ENCODE measurements at regions not wholly inside any gene's neighbourhood (a gene's known extent, or its start where the extent isn't known, plus 50 kb on each side); places are given as distances from the start of the nearest gene placed in this dataset.
A peak's percentile ranks its signal among the peaks of the same experiment; 100 is the strongest.

- Mint-ChIP-seq H3K27me3 (peaks cover 28 to 34% of the 10 kb centered on the region in 2 donors), H3K4me1 (ENCODE audit: low read depth in 2 of 2) (peaks cover 6 to 8% of the 10 kb centered on the region in 2 donors), H3K9me3 (peaks cover 4% of the 10 kb centered on the region), H3K36me3 (peaks cover 7% of the 10 kb centered on the region), H3K27ac (no peak overlapping the region), H3K4me3 (no peak overlapping the region)
- ATAC-seq (no peak), DNase-seq (ENCODE audit: low spot score) (no peak)
Observed at GRCh38 chr14:98093111-98093510, 1178.9 kb downstream of the BCL11B start.

DNA sequence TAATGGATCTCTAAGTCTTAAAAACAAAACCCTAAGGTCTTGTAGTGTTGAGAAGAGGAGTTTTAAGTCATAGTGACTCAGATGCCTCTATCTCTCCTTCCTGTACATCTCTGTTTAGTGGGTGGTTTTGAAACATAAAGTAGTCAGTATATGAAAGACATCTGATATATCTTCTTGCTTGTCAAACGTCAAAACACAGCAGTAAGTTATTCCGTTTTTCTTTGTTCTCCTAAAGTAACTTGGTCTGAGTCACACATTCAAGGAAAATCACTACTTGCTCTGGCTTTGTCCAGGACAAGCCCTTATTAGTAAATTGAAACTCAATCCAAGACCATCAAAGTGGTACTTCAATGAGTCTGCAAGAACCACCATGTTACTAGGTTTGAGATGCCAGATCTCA is 1172.5 kb downstream of the BCL11B start:
- DNase-seq (ENCODE audit: low spot score), result no peak
- H3K27me3 Mint-ChIP-seq, result peaks cover 36 to 44% of the 10 kb centered on the region in 2 donors
- H3K4me3 Mint-ChIP-seq, result no peak overlapping the region
- H3K9me3 Mint-ChIP-seq, result no peaks in the 10 kb centered on the region
- H3K4me1 Mint-ChIP-seq (ENCODE audit: low read depth in 2 of 2), result peaks cover 4 to 7% of the 10 kb centered on the region in 2 donors
- no peak overlapping the region for H3K27ac Mint-ChIP-seq
- no peak for ATAC-seq
- H3K36me3 Mint-ChIP-seq, result no peaks in the 10 kb centered on the region

DNA sequence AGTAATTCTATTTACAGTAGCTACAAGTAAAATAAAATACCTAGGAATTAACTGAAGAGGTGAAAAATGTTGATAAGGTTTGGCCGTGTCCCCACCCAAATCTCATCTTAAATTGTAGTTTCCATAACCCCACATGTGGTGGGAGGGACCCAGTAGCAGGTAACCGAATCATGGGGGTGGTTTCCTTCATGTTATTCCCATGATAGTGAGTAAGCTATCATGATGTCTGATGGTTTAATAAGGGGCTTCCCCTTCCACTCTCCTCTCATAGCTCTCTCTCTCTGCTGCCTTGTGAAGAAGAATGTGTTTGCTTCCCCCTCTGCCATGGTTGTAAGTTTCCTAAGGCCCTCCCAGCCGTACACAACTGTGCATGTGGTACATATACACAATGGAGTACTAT is 1170.7 kb downstream of the BCL11B start:
- ATAC-seq, result no peak
- no peak for DNase-seq (ENCODE audit: low spot score)
- H3K27ac Mint-ChIP-seq, result no peak overlapping the region
- peaks cover 4 to 8% of the 10 kb centered on the region in 2 donors for H3K4me1 Mint-ChIP-seq (ENCODE audit: low read depth in 2 of 2)
- no peaks in the 10 kb centered on the region for H3K9me3 Mint-ChIP-seq
- no peaks in the 10 kb centered on the region for H3K36me3 Mint-ChIP-seq
- peaks cover 38 to 45% of the 10 kb centered on the region in 2 donors for H3K27me3 Mint-ChIP-seq
- no peak overlapping the region for H3K4me3 Mint-ChIP-seq

- no peaks in the 10 kb centered on the region for H3K9me3 Mint-ChIP-seq
- ATAC-seq, result no peak
- no peak for DNase-seq (ENCODE audit: low spot score)
- no peak overlapping the region for H3K4me3 Mint-ChIP-seq
- H3K27me3 Mint-ChIP-seq, result peaks cover 28 to 35% of the 10 kb centered on the region in 2 donors
- peaks cover 4 to 8% of the 10 kb centered on the region in 2 donors for H3K4me1 Mint-ChIP-seq (ENCODE audit: low read depth in 2 of 2)
- H3K27ac Mint-ChIP-seq, result no peak overlapping the region
- H3K36me3 Mint-ChIP-seq, result no peaks in the 10 kb centered on the region
Observed at GRCh38 chr14:98103705-98104104, 1168.3 kb downstream of the BCL11B start.

GRCh38 chr14:98109326-98109725 is 1162.7 kb downstream of the BCL11B start:
- Mint-ChIP-seq H3K9me3 (no peaks in the 10 kb centered on the region), H3K4me1 (ENCODE audit: low read depth in 2 of 2) (peaks cover under 1 to 2% of the 10 kb centered on the region in 2 donors), H3K4me3 (no peak overlapping the region), H3K36me3 (no peaks in the 10 kb centered on the region), H3K27ac (no peak overlapping the region), H3K27me3 (peaks cover 11 to 13% of the 10 kb centered on the region in 2 donors)
- no peak for DNase-seq (ENCODE audit: low spot score)
- ATAC-seq, result no peak

DNA sequence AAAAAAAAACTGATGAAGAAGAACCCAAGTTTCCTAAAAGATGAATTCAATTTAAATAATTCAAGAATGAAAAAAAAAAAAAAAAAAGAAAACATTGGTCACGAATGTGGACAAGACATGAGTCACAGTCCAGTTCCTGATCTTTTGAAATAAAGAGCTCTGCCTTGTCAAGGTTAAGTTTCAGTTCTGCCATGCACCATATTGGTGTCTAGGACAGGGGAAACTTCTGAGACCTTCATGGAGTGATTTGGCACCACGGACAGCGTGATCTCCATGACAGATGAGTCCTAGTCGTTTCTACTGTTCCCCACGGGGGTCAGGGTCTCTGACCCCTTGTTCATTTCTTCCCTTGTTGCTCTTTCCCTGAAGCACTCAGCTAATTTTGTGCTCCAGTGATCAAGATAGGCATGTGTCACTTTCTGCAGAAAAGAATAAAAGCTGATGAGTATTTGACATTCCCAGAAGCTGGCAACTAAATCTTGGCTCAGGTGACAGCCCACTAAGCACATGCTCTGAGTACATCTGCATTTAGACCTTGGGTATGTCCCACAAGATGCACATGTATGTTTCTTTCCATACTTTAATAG is 1159.7 kb downstream of the BCL11B start:
- H3K36me3 Mint-ChIP-seq, result no peaks in the 10 kb centered on the region
- no peak for ATAC-seq
- no peaks in the 10 kb centered on the region for H3K9me3 Mint-ChIP-seq
- DNase-seq (ENCODE audit: low spot score), result no peak
- peaks cover 0 to 11% of the 10 kb centered on the region in 2 donors for H3K27me3 Mint-ChIP-seq
- H3K4me3 Mint-ChIP-seq, result no peak overlapping the region
- no peak overlapping the region for H3K27ac Mint-ChIP-seq
- H3K4me1 Mint-ChIP-seq (ENCODE audit: low read depth in 2 of 2), result no peaks in the 10 kb centered on the region

- H3K9me3 Mint-ChIP-seq, result no peaks in the 10 kb centered on the region
- DNase-seq (ENCODE audit: low spot score) (no peak), ATAC-seq (no peak)
- no peaks in the 10 kb centered on the region for H3K36me3 Mint-ChIP-seq
- peaks cover 0 to 11% of the 10 kb centered on the region in 2 donors for H3K27me3 Mint-ChIP-seq
- no peak overlapping the region for H3K4me3 Mint-ChIP-seq
- H3K27ac Mint-ChIP-seq, result no peak overlapping the region
- H3K4me1 Mint-ChIP-seq (ENCODE audit: low read depth in 2 of 2), result no peaks in the 10 kb centered on the region
Observed at GRCh38 chr14:98114122-98114895, 1157.7 kb downstream of the BCL11B start.

DNA sequence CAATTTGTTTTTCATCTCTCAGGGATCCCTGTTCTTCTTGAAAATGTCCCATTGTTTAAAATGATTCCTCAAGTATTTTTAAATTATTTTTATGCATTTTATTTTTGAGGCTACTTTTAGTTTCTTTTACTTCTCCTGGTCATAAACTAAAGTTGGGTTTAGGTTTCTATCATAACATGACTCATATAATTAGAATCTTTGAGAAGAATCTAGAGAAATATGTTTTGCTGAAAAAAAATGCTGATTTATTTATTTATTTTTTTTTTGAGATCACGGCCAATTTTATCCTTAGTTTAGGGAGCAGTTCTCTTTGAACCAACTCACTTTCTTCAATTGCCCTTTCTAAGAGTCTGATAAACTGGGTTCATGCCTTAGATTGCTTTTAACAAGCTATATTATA is 1157.1 kb downstream of the BCL11B start:
- Mint-ChIP-seq H3K4me3 (no peak overlapping the region), H3K27me3 (peaks cover 0 to 11% of the 10 kb centered on the region in 2 donors), H3K36me3 (no peaks in the 10 kb centered on the region), H3K4me1 (ENCODE audit: low read depth in 2 of 2) (no peaks in the 10 kb centered on the region), H3K27ac (no peak overlapping the region), H3K9me3 (no peaks in the 10 kb centered on the region)
- DNase-seq (ENCODE audit: low spot score) (no peak), ATAC-seq (no peak)

DNA sequence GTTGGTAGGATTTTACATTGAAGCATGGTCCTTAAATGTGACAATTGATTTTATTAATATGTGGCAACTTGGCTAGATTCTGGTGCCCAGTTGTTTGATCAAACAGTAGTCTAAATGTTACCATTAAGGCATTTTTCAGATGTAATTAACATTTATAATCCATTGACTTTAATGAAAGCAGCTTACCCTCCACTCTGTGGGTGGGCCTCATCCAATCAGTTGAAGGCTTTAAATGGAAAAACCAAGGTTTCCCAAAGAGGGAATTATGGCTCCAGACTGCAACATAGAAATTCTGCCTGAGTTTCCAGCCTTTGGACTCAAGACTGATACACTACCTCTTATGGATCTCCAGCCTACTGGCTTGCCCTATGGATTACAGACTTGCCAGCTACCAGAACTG is 1153.2 kb downstream of the BCL11B start:
- DNase-seq (ENCODE audit: low spot score), result no peak
- Mint-ChIP-seq H3K27ac (no peak overlapping the region), H3K4me1 (ENCODE audit: low read depth in 2 of 2) (peaks cover 15 to 17% of the 10 kb centered on the region in 2 donors), H3K36me3 (peaks cover 4% of the 10 kb centered on the region), H3K9me3 (no peaks in the 10 kb centered on the region), H3K27me3 (peaks cover 0 to 16% of the 10 kb centered on the region in 2 donors), H3K4me3 (no peak overlapping the region)
- no peak for ATAC-seq

DNA sequence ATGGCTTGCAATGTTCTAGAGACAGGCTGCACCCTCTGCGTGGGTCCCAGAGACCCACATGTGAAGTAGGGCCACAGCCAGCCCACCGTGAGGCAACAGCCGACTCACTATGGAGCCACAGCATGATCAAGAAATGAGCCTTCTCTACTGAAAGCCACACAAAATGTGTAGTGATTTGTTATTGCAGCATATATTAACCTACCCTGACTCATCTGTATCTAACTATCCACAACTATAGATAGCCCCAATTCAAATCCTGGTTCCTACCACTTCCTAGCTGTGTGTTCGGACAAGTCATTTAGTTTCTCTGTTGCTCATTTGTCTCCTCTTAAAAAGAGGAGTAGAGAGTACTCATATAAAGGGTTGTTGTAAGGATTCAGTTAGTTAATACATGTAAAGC is 1152.3 kb downstream of the BCL11B start:
- no peak for DNase-seq (ENCODE audit: low spot score)
- ATAC-seq, result no peak
- H3K4me1 Mint-ChIP-seq (ENCODE audit: low read depth in 2 of 2), result peaks cover 15 to 17% of the 10 kb centered on the region in 2 donors
- peaks cover 0 to 11% of the 10 kb centered on the region in 2 donors for H3K27me3 Mint-ChIP-seq
- peaks cover 4% of the 10 kb centered on the region for H3K36me3 Mint-ChIP-seq
- H3K4me3 Mint-ChIP-seq, result no peak overlapping the region
- H3K9me3 Mint-ChIP-seq, result no peaks in the 10 kb centered on the region
- H3K27ac Mint-ChIP-seq, result no peak overlapping the region

DNA sequence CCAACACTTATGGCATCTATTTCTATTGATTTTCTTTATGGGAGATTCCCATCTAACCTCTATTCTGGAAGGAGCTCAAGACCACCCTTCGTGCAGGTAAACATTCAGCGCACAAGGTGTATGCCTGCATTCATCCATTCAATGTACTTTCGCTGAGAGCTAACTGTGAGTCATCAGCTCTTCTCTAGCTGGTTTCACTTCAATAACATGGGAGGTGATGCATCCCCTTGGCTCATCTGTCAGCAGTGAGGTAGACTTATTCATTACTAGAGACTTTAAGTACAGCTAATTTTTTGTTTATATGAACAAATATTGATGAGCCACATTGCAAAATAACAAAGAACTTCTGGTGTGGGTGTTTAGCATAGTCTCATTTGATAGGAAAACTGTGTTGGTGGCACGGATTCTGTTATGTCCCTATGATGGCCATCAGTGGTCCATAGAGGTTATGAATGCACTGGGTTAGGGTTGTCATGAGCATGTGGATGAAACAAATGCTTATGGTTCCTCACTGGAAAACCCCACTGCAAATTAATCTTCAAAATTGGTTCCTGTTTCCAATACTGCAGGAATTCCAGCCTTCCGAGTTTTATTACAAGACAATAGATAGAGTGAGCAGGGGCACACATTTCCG is 1151.0 kb downstream of the BCL11B start:
- no peaks in the 10 kb centered on the region for H3K9me3 Mint-ChIP-seq
- H3K36me3 Mint-ChIP-seq, result peaks cover 4% of the 10 kb centered on the region
- no peak for ATAC-seq
- no peak for DNase-seq (ENCODE audit: low spot score)
- no peak overlapping the region for H3K4me3 Mint-ChIP-seq
- H3K27me3 Mint-ChIP-seq, result peaks cover 0 to 9% of the 10 kb centered on the region in 2 donors
- H3K27ac Mint-ChIP-seq, result no peak overlapping the region
- peaks cover 15 to 17% of the 10 kb centered on the region in 2 donors for H3K4me1 Mint-ChIP-seq (ENCODE audit: low read depth in 2 of 2)

- H3K36me3 Mint-ChIP-seq, result peaks cover 4% of the 10 kb centered on the region
- H3K27me3 Mint-ChIP-seq, result peaks cover 0 to 5% of the 10 kb centered on the region in 2 donors
- H3K27ac Mint-ChIP-seq, result no peak overlapping the region
- peak overlapping the region; percentile 27 for H3K4me3 Mint-ChIP-seq
- DNase-seq (ENCODE audit: low spot score) (no peak), ATAC-seq (peak in 1 of 2 donors; percentile 67)
- no peaks in the 10 kb centered on the region for H3K9me3 Mint-ChIP-seq
- peaks cover 15 to 17% of the 10 kb centered on the region in 2 donors for H3K4me1 Mint-ChIP-seq (ENCODE audit: low read depth in 2 of 2)
Observed at GRCh38 chr14:98122527-98122926, 1149.5 kb downstream of the BCL11B start.

DNA sequence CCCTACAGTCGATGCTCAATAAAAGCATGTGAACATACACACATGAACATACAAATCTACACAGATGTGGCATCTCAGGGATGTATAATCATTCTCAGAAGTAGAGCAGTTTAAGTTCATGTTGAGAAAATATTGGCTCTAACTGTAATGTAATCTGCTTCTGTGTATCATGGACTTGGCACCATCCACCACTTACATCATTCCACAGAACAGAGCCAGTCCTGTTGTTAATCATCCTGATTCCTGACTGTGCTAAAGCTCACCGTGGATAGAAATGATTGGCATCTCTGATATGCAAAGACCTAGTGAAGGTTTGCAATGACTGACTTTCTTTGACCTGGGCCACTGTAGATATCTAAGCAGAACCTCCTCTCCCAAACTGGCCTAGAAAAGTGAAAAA is 1141.3 kb downstream of the BCL11B start:
- no peaks in the 10 kb centered on the region for H3K36me3 Mint-ChIP-seq
- peak overlapping the region in 1 of 2 donors; percentile 11 for H3K27ac Mint-ChIP-seq
- peaks cover 0 to 10% of the 10 kb centered on the region in 2 donors for H3K27me3 Mint-ChIP-seq
- ATAC-seq, result no peak
- no peak for DNase-seq (ENCODE audit: low spot score)
- H3K9me3 Mint-ChIP-seq, result no peaks in the 10 kb centered on the region
- H3K4me3 Mint-ChIP-seq, result no peak overlapping the region
- H3K4me1 Mint-ChIP-seq (ENCODE audit: low read depth in 2 of 2), result peaks cover 27 to 31% of the 10 kb centered on the region in 2 donors

GRCh38 chr14:98131406-98131805 is 1140.6 kb downstream of the BCL11B start:
- H3K27me3 Mint-ChIP-seq, result peaks cover 0 to 10% of the 10 kb centered on the region in 2 donors
- ATAC-seq (peak; percentile 76 to 87), DNase-seq (ENCODE audit: low spot score) (no peak)
- H3K36me3 Mint-ChIP-seq, result no peaks in the 10 kb centered on the region
- H3K9me3 Mint-ChIP-seq, result no peaks in the 10 kb centered on the region
- H3K4me3 Mint-ChIP-seq, result peak overlapping the region; percentile 67
- H3K4me1 Mint-ChIP-seq (ENCODE audit: low read depth in 2 of 2), result peaks cover 33 to 38% of the 10 kb centered on the region in 2 donors
- peak overlapping the region; percentile 0 to 11 for H3K27ac Mint-ChIP-seq

Data from natural killer cell treated with Interleukin-12 subunit alpha and Interleukin-12 subunit beta and Interleukin-15 and Interleukin-18, amount 100 ng/mL, for 72 hours (primary cell).